SJCRH30 (cell line): ENCODE measurements at regions not wholly inside any gene's neighbourhood (a gene's known extent, or its start where the extent isn't known, plus 50 kb on each side); places are given as distances from the start of the nearest gene placed in this dataset.

ENCODE experiments used
- DNase-seq, 2 experiments: peaks; one replicate each; pipeline ENCODE4 v3.0.0-alpha.2; 2015 to 2020
- H3K27ac ChIP-seq: fragments of 250-450 bp; sonication (Bioruptor Pico); 2 replicates; pipeline ENCODE4 v1.5.1; 2020; ENCODE audit warnings: mild to moderate bottlenecking, moderate library complexity
- H3K27me3 ChIP-seq: fragments of 250-450 bp; sonication (Bioruptor Pico); 2 replicates; pipeline ENCODE4 v1.5.1; 2020; ENCODE audit warnings: mild to moderate bottlenecking, moderate library complexity
- H3K36me3 ChIP-seq: fragments of 250-450 bp; sonication (Bioruptor Pico); 2 replicates; pipeline ENCODE4 v1.5.1; 2020; ENCODE audit warnings: mild to moderate bottlenecking, moderate library complexity
- H3K4me1 ChIP-seq: fragments of 250-450 bp; sonication (Bioruptor Pico); 2 replicates; pipeline ENCODE4 v1.5.1; 2020; ENCODE audit warnings: mild to moderate bottlenecking, moderate library complexity
- H3K4me3 ChIP-seq: fragments of 250-450 bp; sonication (Bioruptor Pico); 2 replicates; pipeline ENCODE4 v1.5.1; 2020; ENCODE audit warnings: mild to moderate bottlenecking, moderate library complexity
- H3K9me3 ChIP-seq: fragments of 250-450 bp; sonication (Bioruptor Pico); replicated peaks from 2 replicates; pipeline ENCODE4 v1.5.1; 2020; ENCODE audit warnings: mild to moderate bottlenecking, moderate library complexity

- no peaks in the 10 kb centered on the region for H3K36me3 ChIP-seq
- peaks cover 30% of the 10 kb centered on the region for H3K27me3 ChIP-seq
- DNase-seq: no peak
- H3K4me3 ChIP-seq: no peak overlapping the region
- no peaks in the 10 kb centered on the region for H3K4me1 ChIP-seq
- no peak overlapping the region for H3K27ac ChIP-seq
- no peaks in the 10 kb centered on the region for H3K9me3 ChIP-seq
Observed at GRCh38 chr17:34416116-34416515, 53.1 kb upstream of the CCL1 start.

GRCh38 chr17:34414339-34414738 lies 51.3 kb upstream of the CCL1 start:
- H3K27ac ChIP-seq: no peak overlapping the region

GRCh38 chr17:34413443-34414119 lies 50.5 kb upstream of the CCL1 start:
- H3K27me3 ChIP-seq: peaks cover 35% of the 10 kb centered on the region
- H3K9me3 ChIP-seq: no peaks in the 10 kb centered on the region
- DNase-seq: no peak
- no peaks in the 10 kb centered on the region; the same call in 1 of the 2 replicates for H3K36me3 ChIP-seq
- H3K4me1 ChIP-seq: no peaks in the 10 kb centered on the region
- no peak overlapping the region for H3K4me3 ChIP-seq
- H3K27ac ChIP-seq: no peak overlapping the region

More at GRCh38 chr17:34414339-34414738, 51.3 kb upstream of the CCL1 start:
- no peaks in the 10 kb centered on the region for H3K9me3 ChIP-seq
- no peak for DNase-seq
- H3K36me3 ChIP-seq: no peaks in the 10 kb centered on the region; the same call in 1 of the 2 replicates
- H3K4me3 ChIP-seq: no peak overlapping the region
- H3K4me1 ChIP-seq: no peaks in the 10 kb centered on the region
- peaks cover 38% of the 10 kb centered on the region for H3K27me3 ChIP-seq

- Histone ChIP-seq H3K9me3 (no peaks in the 10 kb centered on the region), H3K36me3 (no peaks in the 10 kb centered on the region; the same call in 1 of the 2 replicates), H3K27ac (no peak overlapping the region), H3K27me3 (peaks cover 35% of the 10 kb centered on the region), H3K4me3 (no peak overlapping the region), H3K4me1 (no peaks in the 10 kb centered on the region)
- no peak for DNase-seq
Observed at GRCh38 chr17:34412965-34413441, 50.0 kb upstream of the CCL1 start.
